Tibial artery (tissue), 4 donors: ENCODE measurements at regions not wholly inside any gene's neighbourhood (a gene's known extent, or its start where the extent isn't known, plus 50 kb on each side); places are given as distances from the start of the nearest gene placed in this dataset.

Experiments used
- DNase-seq, 2 donors: peaks; one replicate each; pipeline ENCODE4 v3.0.0-alpha.2; 2019
- H3K27ac ChIP-seq, 2 donors: fragments of 200-600 bp; sonication (generic) in 1 of 2; 1 replicate in 1 of 2; 2 replicates in 1 of 2; pipeline ENCODE4 v1.5.1; 2018 to 2019; ENCODE audit warnings: mild to moderate bottlenecking in 1 of 2
- H3K27me3 ChIP-seq, 2 donors: fragments of 200-600 bp; sonication (generic) in 1 of 2; one replicate each; pipeline versions ENCODE4 v1.5.1 to v1.6.0; 2016 to 2019
- H3K36me3 ChIP-seq, 3 donors: fragments of 200-600 bp; sonication (generic) in 2 of 3; one replicate each; pipeline ENCODE4 v1.5.1; 2016 to 2019; ENCODE audit warnings: mild to moderate bottlenecking in 2 of 3
- H3K4me1 ChIP-seq, 4 donors: fragments of 200-600 bp; sonication (generic) in 2 of 4; 1 replicate in 3 of 4; 2 replicates in 1 of 4; pipeline ENCODE4 v1.5.1; 2016 to 2019
- H3K4me3 ChIP-seq, 2 donors: fragments of 200-600 bp; sonication (generic) in 1 of 2; 1 replicate in 1 of 2; 2 replicates in 1 of 2; pipeline ENCODE4 v1.5.1; 2018 to 2019; ENCODE audit warnings: mild to moderate bottlenecking in 2 of 2
- H3K9me3 ChIP-seq, 3 donors: fragments of 200-600 bp; sonication (generic) in 1 of 3; one replicate each; pipeline ENCODE4 v1.5.1; 2016 to 2019
- intact Hi-C: fragments of 100-400 bp; cut with DNase I; formaldehyde crosslinking; loops from one replicate; pipeline ENCODE4 v1.15.0; 2023; ENCODE audit warnings: low total_unique reads
- TF ChIP-seq, protein P1 (sequence below), 2 experiments: fragments of 200-600 bp in 1 of 2; fragments of 450-650 bp in 1 of 2; IDR thresholded peaks; one replicate each; pipeline ENCODE4 v1.5.1; 2017 to 2019; ENCODE audit warnings: antibody characterized with exemption in 2 of 2, mild to moderate bottlenecking in 1 of 2, moderate library complexity in 1 of 2

DNA sequence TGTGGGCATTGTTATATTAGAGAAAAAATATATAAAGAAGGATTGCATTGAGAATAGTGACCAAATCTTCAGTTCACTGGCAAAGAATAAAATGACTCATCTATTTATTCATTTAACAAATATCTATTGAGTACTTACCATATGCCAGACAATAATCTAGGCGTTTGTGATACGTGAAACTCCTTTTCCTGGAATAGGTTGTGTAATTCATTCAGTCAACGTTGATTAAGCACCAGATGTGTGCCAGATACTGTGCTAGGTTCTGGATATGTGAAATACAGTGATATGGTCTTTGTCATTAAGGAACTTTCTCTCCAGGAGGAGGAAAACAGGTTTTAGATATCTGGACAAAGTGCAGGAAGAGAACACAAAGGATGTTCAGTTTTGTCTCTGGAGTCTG is 344.5 kb downstream of the RWDD3 start:
- Histone ChIP-seq H3K27ac (no peak overlapping the region), H3K4me1 (no peaks in the 10 kb centered on the region), H3K27me3 (no peaks in the 10 kb centered on the region), H3K4me3 (no peak overlapping the region), H3K9me3 (no peaks in the 10 kb centered on the region), H3K36me3 (no peaks in the 10 kb centered on the region)
- TF ChIP-seq, protein P1, sequence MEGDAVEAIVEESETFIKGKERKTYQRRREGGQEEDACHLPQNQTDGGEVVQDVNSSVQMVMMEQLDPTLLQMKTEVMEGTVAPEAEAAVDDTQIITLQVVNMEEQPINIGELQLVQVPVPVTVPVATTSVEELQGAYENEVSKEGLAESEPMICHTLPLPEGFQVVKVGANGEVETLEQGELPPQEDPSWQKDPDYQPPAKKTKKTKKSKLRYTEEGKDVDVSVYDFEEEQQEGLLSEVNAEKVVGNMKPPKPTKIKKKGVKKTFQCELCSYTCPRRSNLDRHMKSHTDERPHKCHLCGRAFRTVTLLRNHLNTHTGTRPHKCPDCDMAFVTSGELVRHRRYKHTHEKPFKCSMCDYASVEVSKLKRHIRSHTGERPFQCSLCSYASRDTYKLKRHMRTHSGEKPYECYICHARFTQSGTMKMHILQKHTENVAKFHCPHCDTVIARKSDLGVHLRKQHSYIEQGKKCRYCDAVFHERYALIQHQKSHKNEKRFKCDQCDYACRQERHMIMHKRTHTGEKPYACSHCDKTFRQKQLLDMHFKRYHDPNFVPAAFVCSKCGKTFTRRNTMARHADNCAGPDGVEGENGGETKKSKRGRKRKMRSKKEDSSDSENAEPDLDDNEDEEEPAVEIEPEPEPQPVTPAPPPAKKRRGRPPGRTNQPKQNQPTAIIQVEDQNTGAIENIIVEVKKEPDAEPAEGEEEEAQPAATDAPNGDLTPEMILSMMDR (IDR thresholded peaks at IDR 0.05), result no peak
- no peak for DNase-seq
- intact Hi-C loops, result no loop called here

DNA sequence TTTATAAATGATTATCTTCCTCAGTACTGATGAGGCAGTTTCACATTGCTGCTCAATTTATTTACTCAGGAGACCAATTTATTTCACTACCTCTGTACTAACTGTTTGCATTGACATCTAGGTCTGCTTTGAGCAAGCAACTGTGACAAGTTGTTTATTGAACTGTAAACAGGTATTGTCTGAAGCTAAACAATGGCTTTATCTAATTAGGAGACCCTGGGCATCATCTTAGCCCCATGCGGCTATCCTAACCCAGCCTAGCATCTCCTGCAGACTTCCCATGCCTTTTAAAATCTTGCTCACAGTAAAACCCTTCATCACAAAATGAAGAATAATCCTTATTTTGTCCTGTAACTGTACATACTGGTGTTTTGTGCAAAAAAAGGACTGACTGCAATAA is 348.2 kb downstream of the RWDD3 start:
- TF ChIP-seq, protein P1 (IDR thresholded peaks at IDR 0.05), result no peak
- Histone ChIP-seq H3K9me3 (no peaks in the 10 kb centered on the region), H3K27ac (no peak overlapping the region), H3K27me3 (no peaks in the 10 kb centered on the region), H3K4me3 (no peak overlapping the region), H3K36me3 (no peaks in the 10 kb centered on the region), H3K4me1 (no peaks in the 10 kb centered on the region)
- intact Hi-C loops, result no loop called here
- DNase-seq, result no peak

DNA sequence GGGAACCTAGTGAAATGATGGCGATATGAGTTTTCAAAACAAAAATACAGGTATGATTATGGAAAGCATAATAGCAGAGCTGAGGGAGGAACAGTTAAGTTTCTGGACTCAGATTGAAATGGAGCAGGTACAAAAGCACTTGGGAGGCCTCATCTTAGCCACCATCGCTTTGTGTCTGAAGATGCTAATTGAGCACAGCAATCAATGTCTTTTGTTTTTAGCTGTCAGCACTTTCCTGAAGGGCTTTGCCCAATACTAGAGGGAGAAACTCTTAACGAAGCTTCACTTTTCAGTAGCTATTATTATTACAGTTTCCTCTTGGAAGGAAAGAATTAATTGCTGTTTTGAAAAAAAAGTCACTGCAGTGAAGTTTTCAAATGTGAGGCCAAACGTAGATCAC is 348.7 kb downstream of the RWDD3 start:
- Histone ChIP-seq H3K9me3 (no peaks in the 10 kb centered on the region), H3K4me3 (no peak overlapping the region), H3K27me3 (no peaks in the 10 kb centered on the region), H3K36me3 (no peaks in the 10 kb centered on the region), H3K4me1 (no peaks in the 10 kb centered on the region), H3K27ac (no peak overlapping the region)
- intact Hi-C loops, result no loop called here
- TF ChIP-seq, protein P1 (IDR thresholded peaks at IDR 0.05), result no peak
- DNase-seq, result no peak

DNA sequence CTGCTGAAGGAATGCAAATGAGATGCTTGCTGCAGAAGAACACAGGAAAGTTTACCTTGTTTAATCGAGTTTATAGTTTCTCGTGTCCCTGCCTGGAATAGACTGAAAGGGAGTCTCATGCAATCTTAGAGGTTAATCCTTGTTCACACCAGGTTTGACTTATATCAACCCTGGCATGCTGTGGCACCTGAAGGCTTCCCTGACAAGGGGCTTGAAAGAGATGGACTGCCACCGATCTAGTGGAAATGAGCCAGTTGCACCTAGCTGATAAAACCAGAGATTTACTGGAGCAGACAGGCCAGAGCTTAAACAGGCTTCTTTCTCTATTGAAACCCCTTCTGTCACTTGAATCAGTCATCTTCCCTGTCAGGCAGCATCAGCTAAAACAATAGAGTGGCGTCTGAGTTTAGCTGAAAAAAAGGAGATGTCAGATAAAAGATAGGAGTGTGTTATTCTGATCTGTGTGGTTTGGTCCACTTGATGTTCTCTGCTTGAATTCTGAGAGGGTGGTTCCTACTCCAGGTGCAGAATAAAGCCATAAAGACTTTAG is 349.7 kb downstream of the RWDD3 start:
- intact Hi-C loops, result no loop called here

DNA sequence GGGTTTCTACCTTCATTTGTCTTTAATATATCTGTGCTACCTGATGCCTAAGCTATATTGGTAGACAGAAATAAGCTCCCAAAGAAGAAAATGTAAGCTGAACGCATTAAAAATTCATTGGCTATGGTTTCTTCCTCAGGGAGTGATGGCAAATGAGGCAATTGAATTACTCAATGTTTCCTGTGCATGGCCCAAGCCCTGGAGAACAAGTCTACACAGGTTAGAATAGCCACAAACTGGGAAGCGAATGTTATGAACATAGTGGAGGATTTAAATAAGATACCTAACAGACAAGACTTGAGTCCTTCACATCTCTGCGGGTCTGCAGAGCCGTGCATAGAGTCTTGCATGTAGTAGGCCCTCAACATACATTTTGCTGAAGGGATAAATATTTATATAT is 350.3 kb downstream of the RWDD3 start:
- Histone ChIP-seq H3K27ac (no peak overlapping the region), H3K27me3 (no peaks in the 10 kb centered on the region), H3K4me3 (no peak overlapping the region), H3K9me3 (peaks cover 0 to 3% (median 0%) of the 10 kb centered on the region in 3 donors), H3K4me1 (no peaks in the 10 kb centered on the region), H3K36me3 (no peaks in the 10 kb centered on the region)
- intact Hi-C loops, result no loop called here
- no peak for DNase-seq
- TF ChIP-seq, protein P1 (IDR thresholded peaks at IDR 0.05), result no peak

More for the DNA sequence above, 349.7 kb downstream of the RWDD3 start:
- no peaks in the 10 kb centered on the region for H3K4me1 ChIP-seq
- H3K27me3 ChIP-seq, result no peaks in the 10 kb centered on the region
- H3K9me3 ChIP-seq, result no peaks in the 10 kb centered on the region
- TF ChIP-seq, protein P1 (IDR thresholded peaks at IDR 0.05), result no peak
- no peak for DNase-seq
- no peak overlapping the region for H3K27ac ChIP-seq
- H3K36me3 ChIP-seq, result no peaks in the 10 kb centered on the region
- no peak overlapping the region for H3K4me3 ChIP-seq

DNA sequence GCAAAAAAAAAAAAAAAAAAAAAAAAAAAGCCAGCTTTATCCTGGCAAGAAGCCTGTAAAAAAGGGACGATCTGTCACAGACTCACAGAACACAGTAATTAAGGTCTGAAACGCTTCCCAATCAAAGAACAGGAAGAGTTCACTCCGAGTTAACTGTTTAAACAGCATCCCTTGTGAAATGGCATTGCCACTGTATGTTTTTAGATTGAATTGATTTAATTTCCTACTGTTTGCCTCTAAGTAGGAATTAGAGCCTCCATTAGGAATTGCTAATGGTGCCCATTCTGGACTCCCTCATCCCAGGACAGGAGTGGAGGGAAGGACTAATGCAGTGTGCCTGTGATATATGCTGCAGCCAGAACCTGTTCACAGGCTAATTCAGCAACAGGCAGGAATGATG is 370.8 kb downstream of the RWDD3 start:
- no peak for DNase-seq
- intact Hi-C loops, result no loop called here

More for the DNA sequence above, 370.8 kb downstream of the RWDD3 start:
- peaks cover 0 to 7% (median 0%) of the 10 kb centered on the region in 3 donors for H3K9me3 ChIP-seq
- no peaks in the 10 kb centered on the region for H3K27me3 ChIP-seq
- no peak overlapping the region for H3K4me3 ChIP-seq
- no peaks in the 10 kb centered on the region for H3K36me3 ChIP-seq
- TF ChIP-seq, protein P1 (IDR thresholded peaks at IDR 0.05), result no peak
- H3K27ac ChIP-seq, result no peak overlapping the region
- peaks cover 0 to 25% (median 5%) of the 10 kb centered on the region in 4 donors for H3K4me1 ChIP-seq
